Smooth muscle cell (in vitro differentiated cells): ENCODE measurements at regions not wholly inside any gene's neighbourhood (a gene's known extent, or its start where the extent isn't known, plus 50 kb on each side); places are given as distances from the start of the nearest gene placed in this dataset.
A peak's percentile ranks its signal among the peaks of the same experiment; 100 is the strongest.

Source experiments
- DNase-seq: peaks from one replicate; lab custom pipeline; 2025; ENCODE audit not compliant: unreplicated experiment; lab: John Stamatoyannopoulos, UW
- H2AFZ ChIP-seq: fragments of 200-600 bp; sonication (generic); 2 replicates; pipeline ENCODE4 v1.6.0; 2016; ENCODE audit warnings: antibody characterized with exemption, low read depth, mild to moderate bottlenecking
- H3F3A ChIP-seq: fragments of 200-600 bp; sonication (generic); 2 replicates; pipeline ENCODE4 v1.6.0; 2017; ENCODE audit warnings: antibody characterized with exemption, low read depth
- H3K27ac ChIP-seq: fragments of 200-600 bp; sonication (generic); 2 replicates; pipeline ENCODE4 v1.5.1; 2016; ENCODE audit warnings: low read depth, mild to moderate bottlenecking
- H3K27me3 ChIP-seq: fragments of 200-600 bp; sonication (generic); 2 replicates; pipeline ENCODE4 v1.6.1; 2016; ENCODE audit warnings: low read depth, mild to moderate bottlenecking
- H3K36me3 ChIP-seq: fragments of 200-600 bp; sonication (generic); 2 replicates; pipeline ENCODE4 v1.5.1; 2016; ENCODE audit warnings: low read depth
- H3K4me1 ChIP-seq: fragments of 200-600 bp; sonication (generic); 2 replicates; pipeline ENCODE4 v1.5.1; 2016; ENCODE audit warnings: low read depth
- H3K4me2 ChIP-seq: fragments of 200-600 bp; sonication (generic); 2 replicates; pipeline ENCODE4 v1.6.0; 2016; ENCODE audit warnings: mild to moderate bottlenecking
- H3K4me3 ChIP-seq: fragments of 200-600 bp; sonication (generic); 2 replicates; pipeline ENCODE4 v1.5.1; 2016; ENCODE audit warnings: mild to moderate bottlenecking
- H3K79me2 ChIP-seq: fragments of 200-600 bp; sonication (generic); 2 replicates; pipeline ENCODE4 v1.6.0; 2016; ENCODE audit warnings: low read depth, mild to moderate bottlenecking
- H3K9ac ChIP-seq: fragments of 200-600 bp; sonication (generic); 2 replicates; pipeline ENCODE4 v1.6.0; 2016; ENCODE audit warnings: low read depth
- H3K9me3 ChIP-seq: fragments of 200-600 bp; sonication (generic); replicated peaks from 2 replicates; pipeline ENCODE4 v1.5.1; 2016; ENCODE audit warnings: low read depth
- H4K20me1 ChIP-seq: fragments of 200-600 bp; sonication (generic); 2 replicates; pipeline ENCODE4 v1.6.0; 2016; ENCODE audit warnings: low read depth
- WGBS: methylation state at CpG from one replicate; pipeline ENCODE4 v1.1.7; 2016; ENCODE audit warnings: low lambda C conversion rate; 5-methylcytosine and 5-hydroxymethylcytosine counted together
- TF ChIP-seq, protein P1 (sequence below): fragments of 200-600 bp; sonication (generic); IDR thresholded peaks from 2 replicates; pipeline ENCODE4 v1.5.1; 2017; ENCODE audit warnings: borderline replicate concordance, mild to moderate bottlenecking, antibody characterized with exemption; ENCODE audit not compliant: insufficient read depth, poor library complexity, severe bottlenecking

DNA sequence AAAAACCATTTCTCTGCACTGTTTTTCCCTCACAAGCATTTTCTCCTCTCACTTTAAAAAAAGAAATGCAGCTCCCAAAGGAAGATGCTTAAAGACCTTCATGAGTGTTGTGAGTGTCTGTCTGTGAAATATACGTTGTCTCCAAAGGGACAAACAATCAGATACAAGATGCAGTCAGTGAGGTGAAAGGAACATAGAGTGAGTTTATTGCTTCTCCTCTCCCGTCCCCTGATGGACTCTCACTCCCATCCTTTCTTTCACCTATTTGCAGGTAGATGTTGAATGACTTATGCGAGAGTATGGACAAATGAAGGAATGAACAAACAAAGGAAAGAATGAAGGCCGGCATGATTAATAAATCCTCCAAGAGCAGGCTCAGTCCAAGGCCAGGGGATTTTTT lies 561.2 kb upstream of the DIPK2B start:
- no peaks in the 10 kb centered on the region for H3K9me3 ChIP-seq
- H3K4me1 ChIP-seq = no peaks in the 10 kb centered on the region
- H3K9ac ChIP-seq = no peak overlapping the region
- peak overlapping the region; percentile 88 for H3K27ac ChIP-seq
- TF ChIP-seq, protein P1, sequence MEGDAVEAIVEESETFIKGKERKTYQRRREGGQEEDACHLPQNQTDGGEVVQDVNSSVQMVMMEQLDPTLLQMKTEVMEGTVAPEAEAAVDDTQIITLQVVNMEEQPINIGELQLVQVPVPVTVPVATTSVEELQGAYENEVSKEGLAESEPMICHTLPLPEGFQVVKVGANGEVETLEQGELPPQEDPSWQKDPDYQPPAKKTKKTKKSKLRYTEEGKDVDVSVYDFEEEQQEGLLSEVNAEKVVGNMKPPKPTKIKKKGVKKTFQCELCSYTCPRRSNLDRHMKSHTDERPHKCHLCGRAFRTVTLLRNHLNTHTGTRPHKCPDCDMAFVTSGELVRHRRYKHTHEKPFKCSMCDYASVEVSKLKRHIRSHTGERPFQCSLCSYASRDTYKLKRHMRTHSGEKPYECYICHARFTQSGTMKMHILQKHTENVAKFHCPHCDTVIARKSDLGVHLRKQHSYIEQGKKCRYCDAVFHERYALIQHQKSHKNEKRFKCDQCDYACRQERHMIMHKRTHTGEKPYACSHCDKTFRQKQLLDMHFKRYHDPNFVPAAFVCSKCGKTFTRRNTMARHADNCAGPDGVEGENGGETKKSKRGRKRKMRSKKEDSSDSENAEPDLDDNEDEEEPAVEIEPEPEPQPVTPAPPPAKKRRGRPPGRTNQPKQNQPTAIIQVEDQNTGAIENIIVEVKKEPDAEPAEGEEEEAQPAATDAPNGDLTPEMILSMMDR = no peak
- no peak overlapping the region for H2AFZ ChIP-seq
- H3K4me3 ChIP-seq = no peak overlapping the region
- H3K36me3 ChIP-seq = no peaks in the 10 kb centered on the region
- H3K79me2 ChIP-seq = peaks cover 64% of the 10 kb centered on the region
- peaks cover 23% of the 10 kb centered on the region for H4K20me1 ChIP-seq
- no peak for DNase-seq
- peaks cover 7% of the 10 kb centered on the region for H3F3A ChIP-seq
- H3K4me2 ChIP-seq = peak overlapping the region; percentile 10
- no peaks in the 10 kb centered on the region for H3K27me3 ChIP-seq
- WGBS = 78% methylated on average over 4 of the region's 4 CpGs

DNA sequence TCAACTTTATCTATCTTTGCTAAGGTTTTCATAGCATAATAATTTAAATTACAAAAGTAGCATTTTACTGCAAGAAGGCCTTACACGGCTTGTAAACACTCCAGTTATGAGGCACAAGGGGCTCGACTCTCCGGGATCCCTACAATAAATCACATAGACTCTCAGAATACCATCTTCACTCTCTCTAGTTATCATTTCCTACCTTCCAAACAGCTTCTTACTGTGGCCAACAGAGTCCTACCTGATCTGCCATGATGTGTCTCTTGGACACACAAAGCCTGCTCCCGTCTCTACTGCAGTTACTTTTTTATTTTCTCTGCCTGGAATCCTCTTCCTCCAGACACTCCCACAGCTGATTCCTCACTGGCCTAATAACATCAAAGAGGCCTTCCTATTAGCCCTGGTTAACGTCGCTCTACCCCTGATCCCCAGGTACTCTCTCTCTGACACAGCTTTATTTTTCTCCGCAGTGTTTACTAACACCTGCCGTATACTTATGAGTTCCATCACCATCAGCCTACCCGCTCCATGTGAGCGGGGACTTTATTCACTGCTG lies 559.6 kb upstream of the DIPK2B start:
- Histone ChIP-seq H3K4me2 (peak overlapping the region; percentile 8), H3K27me3 (no peaks in the 10 kb centered on the region), H3K9ac (peak overlapping the region; percentile 14), H3K36me3 (no peaks in the 10 kb centered on the region), H3K4me1 (no peaks in the 10 kb centered on the region), H2AFZ (no peak overlapping the region), H3K4me3 (no peak overlapping the region), H3K27ac (peak overlapping the region; percentile 88), H3K9me3 (no peaks in the 10 kb centered on the region), H3K79me2 (peaks cover 64% of the 10 kb centered on the region), H3F3A (peaks cover 7% of the 10 kb centered on the region), H4K20me1 (peaks cover 9% of the 10 kb centered on the region)
- no peak for DNase-seq
- WGBS = 70% methylated on average over 10 of the region's 10 CpGs
- TF ChIP-seq, protein P1 = no peak

DNA sequence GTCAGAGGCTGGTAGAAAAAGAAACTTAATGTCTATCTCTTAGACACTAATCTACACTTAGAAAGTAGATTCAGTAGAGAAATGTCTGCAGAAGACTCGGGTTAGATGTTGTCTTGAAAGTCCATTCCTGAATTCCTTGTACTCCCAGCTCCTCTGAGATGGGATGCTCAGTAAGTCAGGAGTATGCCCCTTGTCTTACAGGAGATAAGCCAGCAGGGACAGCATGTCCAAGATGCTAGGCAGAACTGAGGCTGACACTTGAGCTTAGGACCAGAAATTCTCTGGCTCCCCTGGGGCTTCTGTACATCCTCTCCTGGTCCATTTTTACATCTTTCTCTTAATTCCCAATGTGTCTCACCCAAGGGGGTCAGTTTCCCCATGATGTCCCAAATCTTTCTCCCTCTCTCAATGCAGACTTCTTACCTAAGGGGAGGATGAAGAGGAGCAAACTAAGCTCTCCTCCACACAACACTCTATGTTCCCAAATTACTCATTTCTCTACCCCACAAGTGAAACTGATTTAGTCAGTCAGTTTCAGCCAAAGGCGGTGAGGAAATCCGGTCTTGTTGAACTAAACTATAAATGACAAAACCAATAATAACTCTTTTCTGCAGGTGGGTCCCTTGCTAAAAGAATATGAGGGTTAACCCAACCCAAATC lies 558.2 kb upstream of the DIPK2B start:
- H3K4me3 ChIP-seq = no peak overlapping the region
- H2AFZ ChIP-seq = no peak overlapping the region
- TF ChIP-seq, protein P1 = no peak
- no peaks in the 10 kb centered on the region for H3K4me1 ChIP-seq
- H3F3A ChIP-seq = peaks cover 7% of the 10 kb centered on the region
- WGBS = 67% methylated on average over 3 of the region's 3 CpGs
- peaks cover 7% of the 10 kb centered on the region for H4K20me1 ChIP-seq
- no peaks in the 10 kb centered on the region for H3K36me3 ChIP-seq
- H3K9ac ChIP-seq = peak overlapping the region; percentile 51
- peak overlapping the region; percentile 8 for H3K4me2 ChIP-seq
- no peaks in the 10 kb centered on the region for H3K27me3 ChIP-seq
- peak overlapping the region; percentile 88 for H3K27ac ChIP-seq
- H3K9me3 ChIP-seq = no peaks in the 10 kb centered on the region
- H3K79me2 ChIP-seq = peaks cover 51% of the 10 kb centered on the region
- DNase-seq = no peak

DNA sequence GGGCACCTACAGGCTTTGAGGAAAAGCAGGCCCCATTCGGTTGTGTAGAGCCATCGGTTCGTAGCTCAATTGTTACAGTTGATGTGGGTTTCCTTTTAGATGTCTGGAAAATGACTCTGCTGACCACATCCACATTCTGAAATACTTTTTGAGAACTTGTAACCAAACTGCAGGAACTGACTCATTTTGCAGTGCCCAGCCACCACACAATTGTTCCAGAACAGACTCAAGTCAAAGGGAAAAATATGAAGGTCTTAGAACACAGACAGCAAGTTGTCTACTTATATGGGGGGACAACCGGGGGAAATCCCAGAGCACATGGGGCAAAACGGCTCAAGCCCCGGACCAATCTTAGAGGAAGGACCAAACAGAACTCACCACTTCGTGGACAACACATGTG lies 557.6 kb upstream of the DIPK2B start:
- H3K4me1 ChIP-seq = no peaks in the 10 kb centered on the region
- H4K20me1 ChIP-seq = peaks cover 3% of the 10 kb centered on the region
- H3K9me3 ChIP-seq = no peaks in the 10 kb centered on the region
- no peak overlapping the region for H2AFZ ChIP-seq
- peaks cover 7% of the 10 kb centered on the region for H3F3A ChIP-seq
- TF ChIP-seq, protein P1 = no peak
- H3K27me3 ChIP-seq = no peaks in the 10 kb centered on the region
- no peak for DNase-seq
- H3K9ac ChIP-seq = peak overlapping the region; percentile 51
- WGBS = 50% methylated on average over 7 of the region's 7 CpGs
- peak overlapping the region; percentile 54 for H3K4me2 ChIP-seq
- peaks cover 49% of the 10 kb centered on the region for H3K79me2 ChIP-seq
- no peaks in the 10 kb centered on the region for H3K36me3 ChIP-seq
- no peak overlapping the region for H3K4me3 ChIP-seq
- H3K27ac ChIP-seq = peak overlapping the region; percentile 88
